T47D (cell line): ENCODE measurements at regions not wholly inside any gene's neighbourhood (a gene's known extent, or its start where the extent isn't known, plus 50 kb on each side); places are given as distances from the start of the nearest gene placed in this dataset.

Experiments used
- DNase-seq, 2 experiments: peaks; one replicate each; pipeline versions ENCODE4 v3.0.0 to v3.0.0-alpha.2; 2011 to 2012; ENCODE audit warnings: low read depth in 1 of 2, low spot score in 1 of 2
- JUND ChIP-seq: IDR thresholded peaks from 2 replicates; pipeline ENCODE4 v1.6.1; 2012; ENCODE audit warnings: low read depth
- in situ Hi-C: cut with HindIII; loops from 2 replicates; pipeline ENCODE4 v1.10.0; 2016; ENCODE audit warnings: low sequenced_read_pairs, low pct_unique_long_range_greater_than_20kb

DNA sequence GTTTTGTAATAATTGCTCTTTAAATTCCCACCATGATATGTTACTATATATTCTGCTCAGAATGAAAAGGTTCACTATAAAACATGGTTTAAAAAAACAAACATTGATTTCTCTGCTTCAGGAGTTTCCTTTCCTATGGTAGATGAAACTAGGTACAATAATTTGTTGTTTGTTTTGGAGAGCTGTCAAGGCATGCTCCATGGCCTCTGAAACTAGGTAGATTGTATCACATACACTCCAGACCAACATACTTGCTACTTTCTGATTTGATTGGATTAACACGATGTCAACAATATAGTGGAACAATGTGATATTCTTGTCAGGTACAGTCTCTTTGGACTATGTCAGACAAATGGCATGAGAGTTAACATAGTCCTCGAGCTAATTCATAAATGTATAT lies 452.7 kb upstream of the CDH9 start:
- no peak for TF ChIP-seq JUND
- in situ Hi-C loops = no loop called here
- peak in 1 of 2 experiments; percentile 36 for DNase-seq

DNA sequence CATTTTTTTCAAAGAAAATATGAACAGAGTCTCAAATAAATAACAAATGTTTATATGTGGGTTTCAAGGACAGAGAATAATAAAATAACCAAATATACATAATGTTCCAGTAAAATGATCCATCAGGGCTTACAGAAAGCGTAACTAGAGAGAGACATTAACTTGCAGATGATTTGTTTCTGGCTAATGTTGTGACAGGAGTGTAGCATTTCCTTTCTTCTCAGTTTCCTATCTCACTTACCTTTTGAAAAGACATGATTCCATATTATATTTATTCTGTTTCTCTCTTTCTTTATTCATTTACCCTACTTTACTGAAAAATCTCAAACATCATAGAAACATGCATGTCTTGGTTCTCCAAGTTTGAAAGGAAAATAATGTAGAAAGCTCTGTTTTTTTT lies 451.3 kb upstream of the CDH9 start:
- no peak for DNase-seq
- no peak for TF ChIP-seq JUND

DNA sequence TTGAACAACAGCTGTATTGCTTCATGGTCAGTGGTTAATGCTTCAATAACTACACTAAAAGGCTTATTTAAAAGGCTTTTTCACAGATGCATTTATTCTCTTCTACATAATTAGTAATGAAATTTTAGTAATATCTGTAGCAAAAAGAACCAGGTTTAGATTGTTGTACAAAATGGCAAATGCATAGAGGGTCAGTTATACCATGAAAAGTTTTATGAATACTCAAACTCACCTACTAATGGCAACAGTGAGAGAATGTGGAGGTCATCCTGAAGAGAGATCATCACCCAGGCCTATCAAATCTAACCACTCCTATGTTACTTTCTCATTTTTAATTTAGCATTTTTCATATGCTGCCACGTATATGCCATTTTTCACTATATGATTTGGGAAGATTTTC lies 444.3 kb upstream of the CDH9 start:
- no peak for DNase-seq
- TF ChIP-seq JUND = no peak
- in situ Hi-C loops = no loop called here

More for the DNA sequence above, 451.3 kb upstream of the CDH9 start:
- in situ Hi-C loops = no loop called here

DNA sequence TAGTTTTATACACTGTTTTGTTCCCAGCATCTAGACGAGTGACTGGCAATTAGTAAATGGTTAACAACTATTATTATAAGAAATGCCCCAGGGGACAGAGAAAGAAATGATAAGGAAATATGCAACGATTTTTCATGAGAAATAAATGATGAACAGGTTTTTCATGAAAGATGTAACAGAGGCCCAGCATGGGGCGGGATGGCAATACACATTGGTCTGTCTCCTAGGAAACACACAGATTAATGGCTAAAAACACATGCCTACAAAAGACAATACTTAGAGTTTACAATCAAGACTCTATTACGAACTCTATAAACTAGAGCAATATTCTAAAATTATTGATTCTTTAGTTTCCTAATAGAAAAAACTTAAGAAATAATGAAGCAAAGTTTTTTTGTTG lies 441.5 kb upstream of the CDH9 start:
- TF ChIP-seq JUND = no peak
- in situ Hi-C loops = no loop called here
- DNase-seq = no peak

DNA sequence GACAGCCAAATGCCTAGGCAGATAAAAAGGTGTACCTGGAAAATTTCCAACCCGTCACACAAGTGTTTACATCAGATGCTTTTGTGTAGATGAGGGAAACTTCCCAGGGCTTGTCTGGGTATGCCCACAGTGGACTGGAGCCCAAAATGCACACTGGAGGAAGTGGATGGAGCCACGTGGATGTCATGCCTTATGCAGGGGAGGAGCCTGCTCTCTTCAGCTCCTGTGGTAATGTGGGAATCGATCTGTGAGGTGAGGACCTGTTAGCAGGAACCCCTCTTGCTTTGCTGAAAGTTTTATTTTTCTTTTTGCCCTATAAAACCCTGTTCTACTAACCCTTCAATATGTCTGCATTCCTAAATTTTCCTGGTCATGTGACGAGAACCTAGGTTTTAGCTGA lies 439.2 kb upstream of the CDH9 start:
- TF ChIP-seq JUND = no peak
- in situ Hi-C loops = no loop called here
- no peak for DNase-seq

DNA sequence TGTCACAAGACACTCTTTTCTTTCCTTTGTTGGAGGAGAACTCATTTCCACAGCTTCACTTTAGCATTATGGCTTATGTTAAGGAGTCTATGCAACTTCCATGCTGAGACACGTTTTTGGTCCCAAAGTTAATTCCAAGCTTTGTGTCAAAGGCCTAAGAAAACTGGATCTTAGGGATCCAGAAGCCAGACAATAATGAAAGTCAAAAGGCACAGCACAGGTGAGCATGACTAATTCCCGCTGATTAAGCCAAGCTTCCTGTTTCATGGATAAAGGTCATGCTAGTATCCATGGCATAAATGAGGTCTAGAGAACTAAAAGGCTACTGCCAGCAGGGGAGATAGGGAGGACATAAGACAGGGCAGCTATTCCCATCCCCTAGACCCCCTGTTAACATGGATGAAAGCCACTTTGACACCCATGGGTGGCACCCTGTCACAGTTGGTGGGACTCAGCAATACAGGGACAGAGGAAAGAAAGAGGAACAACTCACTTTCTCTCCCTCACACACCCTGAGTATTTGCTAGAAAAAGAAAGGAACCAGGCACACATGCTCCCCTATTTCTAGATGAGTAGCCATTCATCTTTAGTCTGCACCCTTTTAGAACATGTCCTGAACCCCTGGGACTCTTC lies 438.1 kb upstream of the CDH9 start:
- in situ Hi-C loops = no loop called here
- DNase-seq = no peak
- TF ChIP-seq JUND = no peak

DNA sequence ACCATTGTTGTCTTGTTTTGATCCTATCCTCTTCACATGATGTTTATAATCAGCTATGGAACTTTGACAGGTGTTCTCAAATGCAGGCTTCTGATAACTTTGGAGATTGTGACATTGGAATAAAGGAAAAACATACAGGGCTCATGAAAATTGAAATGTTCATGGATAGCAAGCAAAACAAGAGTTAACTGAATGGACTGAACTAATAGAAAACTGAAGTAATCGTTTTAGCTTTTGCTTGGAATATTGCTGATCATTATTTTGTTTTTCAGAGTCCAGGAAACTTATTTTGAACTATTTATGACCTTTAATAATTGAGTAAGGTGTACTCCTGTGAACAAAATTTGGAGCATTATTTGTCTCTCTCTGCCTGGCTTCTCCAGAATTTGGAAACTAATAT lies 436.7 kb upstream of the CDH9 start:
- no peak for DNase-seq
- no peak for TF ChIP-seq JUND
- in situ Hi-C loops = no loop called here

DNA sequence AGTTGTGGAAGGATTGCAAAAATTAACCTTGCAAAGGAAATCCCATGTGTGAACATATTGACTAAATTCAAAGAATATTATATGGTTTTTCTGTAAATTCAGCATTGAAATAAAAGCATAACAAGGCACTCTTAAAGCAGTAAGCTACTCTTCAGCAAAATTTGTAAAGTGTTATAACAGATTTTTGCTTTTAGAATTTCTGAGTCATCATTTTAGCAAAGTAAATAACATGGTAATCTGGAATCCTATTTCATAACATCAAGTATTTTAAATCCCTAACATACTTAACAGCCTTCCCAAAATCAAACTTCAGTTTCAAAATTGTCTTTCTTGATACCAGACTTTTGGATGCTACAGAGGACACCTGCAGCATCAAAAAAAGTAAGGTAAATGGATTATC lies 436.0 kb upstream of the CDH9 start:
- DNase-seq = no peak
- no peak for TF ChIP-seq JUND
- in situ Hi-C loops = no loop called here

DNA sequence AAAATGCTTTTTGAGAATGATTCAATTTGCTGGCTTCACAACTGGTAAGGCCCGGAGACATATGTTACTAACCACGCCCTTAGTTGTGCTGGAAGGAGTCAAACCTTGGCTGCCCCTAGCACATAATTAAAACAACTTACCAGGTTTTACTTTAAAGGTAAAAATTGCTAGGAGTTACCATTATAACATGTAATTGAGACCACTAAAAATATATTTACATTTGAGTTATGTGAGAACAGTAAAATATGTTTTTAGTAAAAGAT lies 435.6 kb upstream of the CDH9 start:
- no peak for TF ChIP-seq JUND
- in situ Hi-C loops = no loop called here
- no peak for DNase-seq

DNA sequence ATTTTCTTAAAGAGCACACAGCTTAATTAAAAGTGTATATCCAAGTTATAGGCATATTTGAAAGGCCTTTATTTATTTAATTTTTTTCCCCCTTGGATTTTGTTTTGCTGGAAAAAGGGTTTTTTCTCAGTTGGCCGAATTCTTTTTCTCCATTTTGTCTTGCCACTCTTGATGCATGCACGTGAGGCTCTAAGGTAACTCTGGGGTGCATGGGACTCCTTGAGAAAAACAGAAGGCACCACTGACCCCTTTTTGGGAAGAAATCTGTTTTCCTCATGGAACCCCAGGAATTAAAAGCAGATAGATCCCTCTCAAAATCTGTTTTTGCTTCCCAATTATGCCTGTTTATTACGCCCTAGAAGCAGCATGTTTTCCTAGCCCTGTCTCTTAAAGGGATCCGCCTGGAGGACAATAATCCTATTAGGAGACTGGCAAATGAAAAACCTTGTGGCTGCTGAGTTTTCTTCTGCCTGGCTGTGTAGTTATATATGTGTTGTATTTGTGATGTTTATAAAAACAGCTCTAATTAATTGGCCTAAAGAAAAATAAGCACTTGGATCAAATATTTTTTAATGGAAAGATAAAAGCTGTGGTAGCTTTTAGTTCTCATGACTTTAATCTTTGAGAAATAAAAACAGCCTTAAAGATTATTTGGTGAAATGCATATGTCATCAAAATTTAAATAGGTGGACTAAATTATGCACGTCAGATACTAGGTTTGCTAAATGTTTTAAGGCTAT lies 435.1 kb upstream of the CDH9 start:
- DNase-seq = peak in 1 of 2 experiments; percentile 26
- TF ChIP-seq JUND = no peak
- in situ Hi-C loops = no loop called here

DNA sequence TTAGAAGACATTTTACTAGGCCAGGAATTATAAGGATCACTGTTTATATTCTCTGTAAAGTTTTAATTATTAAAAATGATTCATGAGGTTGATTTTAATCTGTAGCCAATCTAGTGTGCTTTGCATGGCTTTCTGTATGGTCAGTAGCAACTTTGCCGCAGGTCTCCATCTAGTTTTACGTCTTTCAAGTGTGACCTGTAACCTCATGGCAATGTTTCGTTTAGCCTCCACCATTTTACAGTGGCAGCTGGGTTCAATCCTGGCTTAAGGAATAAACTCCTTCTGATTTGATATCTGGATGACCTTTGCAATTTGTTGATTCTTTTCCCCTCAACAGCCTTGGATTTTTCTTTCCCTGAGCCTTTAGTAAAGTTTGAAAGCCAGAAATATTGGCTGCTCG lies 434.5 kb upstream of the CDH9 start:
- DNase-seq = peak in 1 of 2 experiments; percentile 32
- no peak for TF ChIP-seq JUND
- in situ Hi-C loops = no loop called here

DNA sequence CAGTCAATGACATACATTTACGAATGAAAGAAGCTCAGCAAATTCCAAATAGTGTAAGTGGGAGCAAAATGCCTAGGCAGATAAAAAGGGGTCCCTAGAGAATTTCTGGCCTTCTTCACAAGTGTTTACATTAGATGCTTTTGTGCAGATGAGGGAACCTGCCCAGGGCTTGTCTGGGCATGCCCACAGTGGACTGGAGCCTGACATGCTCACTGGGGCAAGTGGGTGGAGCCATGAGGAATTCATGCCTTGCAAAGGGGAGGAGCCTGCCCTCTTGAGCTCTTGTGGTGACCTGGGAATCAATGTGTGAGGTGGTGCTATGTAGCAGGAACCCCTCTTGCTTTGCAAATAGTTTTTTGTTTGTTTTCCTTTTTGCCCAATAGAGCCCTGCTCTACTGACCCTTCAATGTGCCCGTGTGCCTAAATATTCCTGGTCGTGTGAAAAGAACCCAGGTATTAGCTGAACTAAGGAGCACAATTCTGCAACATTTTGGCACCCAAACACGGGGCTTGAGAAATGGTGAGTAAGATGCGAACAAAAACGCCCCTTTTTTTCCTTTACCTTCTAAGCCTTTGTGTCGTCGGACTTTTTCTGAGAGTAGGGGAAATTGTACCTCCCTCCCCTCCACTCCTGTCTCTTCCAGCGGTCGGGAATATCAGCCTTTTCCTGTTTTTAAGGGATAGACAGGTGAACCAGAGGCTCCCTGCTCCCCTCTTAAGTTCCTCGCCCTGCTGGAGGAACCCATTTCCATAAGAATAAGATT lies 433.8 kb upstream of the CDH9 start:
- DNase-seq = peak; percentile 10 to 91
- in situ Hi-C loops = no loop called here

DNA sequence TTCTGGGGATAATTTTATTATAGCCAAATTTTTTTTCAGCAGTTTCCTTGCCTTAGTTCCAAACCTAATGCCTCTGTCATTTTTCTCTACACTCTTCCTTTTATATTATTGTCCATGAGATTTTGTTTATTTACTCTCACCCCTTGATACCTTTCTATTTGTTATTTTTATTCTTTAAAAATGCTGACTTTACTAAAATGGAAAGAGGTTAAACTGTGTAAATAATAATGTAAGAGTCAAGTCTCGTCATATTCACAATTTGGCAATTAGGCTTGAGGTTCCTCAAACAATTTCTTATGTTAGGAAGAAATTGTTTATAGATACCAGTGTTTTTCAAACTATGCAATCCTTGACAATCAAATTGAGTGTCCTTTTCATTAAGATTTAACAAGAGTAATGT lies 428.6 kb upstream of the CDH9 start:
- no peak for DNase-seq
- TF ChIP-seq JUND = no peak
- in situ Hi-C loops = no loop called here

More for the DNA sequence above, 433.8 kb upstream of the CDH9 start:
- TF ChIP-seq JUND = no peak
